ENCODE measurements at regions not wholly inside any gene's neighbourhood (a gene's known extent, or its start where the extent isn't known, plus 50 kb on each side); places are given as distances from the start of the nearest gene placed in this dataset.
"Not testable (repeated sequence)": the region's sequence is repeated elsewhere in the genome, so short reads cannot be mapped to it uniquely, and the experiment has no call there.

- no peak for DNase-seq (ENCODE audit: low spot score)
- peak; percentile 69 for ATAC-seq
- intact Hi-C loops (cut with DNase I): no loop called here
These were observed 132.0 kb upstream of the CCND2 start for GRCh38 chr12:4141348-4142270.

GRCh38 chr12:4140581-4141301 is 132.8 kb upstream of the CCND2 start:
- intact Hi-C loops (cut with DNase I): no loop called here
- ATAC-seq: no peak
- no peak for DNase-seq (ENCODE audit: low spot score)

- no peak for DNase-seq (ENCODE audit: low spot score)
- no peak for ATAC-seq
- intact Hi-C loops (cut with DNase I): no loop called here
These were observed 134.4 kb upstream of the CCND2 start for GRCh38 chr12:4139191-4139590.

DNA sequence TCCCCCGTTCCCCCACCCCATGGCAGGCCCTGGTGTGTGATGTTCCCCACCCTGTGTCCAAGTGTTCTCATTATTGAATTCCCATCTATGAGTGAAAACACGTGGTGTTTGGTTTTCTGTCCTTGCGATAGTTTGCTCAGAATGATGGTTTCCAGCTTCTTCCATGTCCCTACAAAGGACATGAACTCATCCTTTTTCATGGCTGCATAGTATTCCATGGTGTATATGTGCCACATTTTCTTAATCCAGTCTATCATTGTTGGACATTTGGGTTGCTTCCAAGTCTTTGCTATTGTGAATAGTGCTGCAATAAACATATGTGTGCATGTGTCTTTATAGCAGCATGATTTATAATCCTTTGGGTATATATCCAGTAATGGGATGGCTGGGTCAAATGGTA is 135.0 kb upstream of the CCND2 start:
- ATAC-seq; DNase-seq (ENCODE audit: low spot score); intact Hi-C loops (cut with DNase I): not testable (repeated sequence)

- DNase-seq (ENCODE audit: low spot score): no peak
- ATAC-seq: no peak
- intact Hi-C loops (cut with DNase I): no loop called here
These were observed 135.5 kb upstream of the CCND2 start for GRCh38 chr12:4138051-4138450.

DNA sequence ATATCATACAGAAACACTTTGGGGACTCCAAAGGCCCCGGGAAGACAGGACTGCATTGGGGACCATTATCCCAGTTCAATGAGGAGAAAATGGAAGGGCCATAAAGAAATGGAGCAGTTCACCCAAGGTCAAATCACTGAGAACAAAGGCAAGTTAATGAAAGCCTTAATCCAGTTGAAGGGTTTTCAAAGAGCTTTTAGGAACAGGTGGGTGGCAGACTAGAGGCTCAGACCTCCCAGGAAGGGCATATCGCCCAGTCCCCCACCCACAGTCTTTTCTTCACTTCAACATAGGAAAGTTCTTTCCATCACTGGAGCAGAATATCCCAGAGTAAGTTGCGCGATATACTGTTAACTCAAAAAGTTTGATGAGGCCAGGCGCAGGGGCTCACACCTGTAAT is 136.1 kb upstream of the CCND2 start:
- intact Hi-C loops (cut with DNase I): no loop called here
- DNase-seq (ENCODE audit: low spot score) (no peak), ATAC-seq (no peak)

GRCh38 chr12:4137015-4137414 is 136.5 kb upstream of the CCND2 start:
- ATAC-seq (no peak), DNase-seq (ENCODE audit: low spot score) (no peak)
- intact Hi-C loops (cut with DNase I): no loop called here

DNA sequence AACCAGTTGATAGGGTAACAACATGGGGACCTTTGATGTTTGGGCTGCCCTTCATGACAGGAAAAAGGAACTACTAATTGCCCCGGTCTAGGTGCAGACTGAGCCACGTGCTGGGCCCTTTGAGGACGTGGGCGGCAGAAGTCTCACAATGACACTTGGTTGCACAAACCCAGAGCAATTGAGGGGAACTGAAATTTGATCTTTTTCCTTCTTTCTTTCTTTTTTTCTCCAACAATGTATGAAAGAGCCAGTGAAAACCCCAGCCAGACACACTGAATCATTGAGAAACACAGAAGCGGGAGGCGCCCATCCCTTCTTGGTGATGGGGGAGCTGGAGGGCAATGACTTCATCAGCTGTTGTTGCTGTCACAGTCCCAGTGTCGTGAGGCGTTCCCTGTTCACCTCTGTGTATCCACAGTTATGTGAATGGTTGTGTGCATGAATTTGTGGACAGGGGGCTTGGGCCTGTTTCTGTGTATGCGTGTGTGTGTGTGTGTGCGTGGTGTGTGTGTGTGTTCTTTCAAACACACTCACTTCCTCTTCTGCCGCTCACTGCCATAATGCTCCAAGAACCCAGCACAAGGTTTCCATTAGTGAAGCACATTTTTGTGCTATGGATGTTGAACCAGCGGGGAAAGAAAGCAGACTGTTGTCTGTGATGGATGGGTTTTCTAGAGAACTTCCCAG is 137.5 kb upstream of the CCND2 start:
- intact Hi-C loops (cut with DNase I): no loop called here
- peak; percentile 76 for ATAC-seq
- DNase-seq (ENCODE audit: low spot score): no peak

DNA sequence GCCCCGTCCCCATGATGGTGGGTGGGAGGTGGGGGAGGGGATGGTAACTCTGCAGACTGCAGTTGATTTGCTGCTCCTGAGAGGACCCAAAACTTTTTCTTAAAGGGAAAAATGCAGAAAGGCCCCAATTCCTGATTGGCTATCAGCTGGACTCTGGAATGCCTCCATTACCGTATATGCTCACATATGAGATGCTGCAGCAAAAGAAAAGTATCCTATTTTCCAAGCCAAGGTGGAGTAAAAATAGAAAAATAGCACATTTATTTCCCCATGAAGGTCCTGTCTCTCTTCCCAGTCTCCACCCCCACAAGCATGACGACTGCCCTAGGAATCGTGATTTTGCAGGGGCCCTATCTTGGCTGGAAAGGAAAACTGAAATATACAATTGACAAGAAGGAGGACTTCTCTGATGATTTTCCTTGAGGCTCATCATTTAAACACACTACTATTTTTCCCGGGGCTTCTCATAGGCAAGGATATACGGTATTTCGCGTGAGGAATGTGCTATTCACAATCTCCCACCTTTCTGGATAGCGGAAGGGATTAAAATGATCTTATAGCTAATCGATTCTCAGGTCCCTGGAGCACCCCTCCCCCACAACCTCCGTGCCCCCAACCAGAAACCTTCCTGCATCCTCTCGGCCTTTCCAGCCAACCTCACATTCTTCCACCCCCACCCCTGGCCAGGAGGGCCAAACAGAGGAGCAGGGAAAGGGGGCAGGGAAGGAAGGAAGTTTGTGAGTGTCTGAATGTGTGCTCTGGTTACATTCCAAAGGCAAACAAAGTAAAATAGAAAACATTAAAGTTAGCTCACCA is 138.9 kb upstream of the CCND2 start:
- intact Hi-C loops (cut with DNase I): no loop called here
- ATAC-seq (no peak), DNase-seq (ENCODE audit: low spot score) (no peak)

- intact Hi-C loops (cut with DNase I): no loop called here
- DNase-seq (ENCODE audit: low spot score) (no peak), ATAC-seq (peak; percentile 64)
These were observed 139.7 kb upstream of the CCND2 start for GRCh38 chr12:4133636-4134447.

DNA sequence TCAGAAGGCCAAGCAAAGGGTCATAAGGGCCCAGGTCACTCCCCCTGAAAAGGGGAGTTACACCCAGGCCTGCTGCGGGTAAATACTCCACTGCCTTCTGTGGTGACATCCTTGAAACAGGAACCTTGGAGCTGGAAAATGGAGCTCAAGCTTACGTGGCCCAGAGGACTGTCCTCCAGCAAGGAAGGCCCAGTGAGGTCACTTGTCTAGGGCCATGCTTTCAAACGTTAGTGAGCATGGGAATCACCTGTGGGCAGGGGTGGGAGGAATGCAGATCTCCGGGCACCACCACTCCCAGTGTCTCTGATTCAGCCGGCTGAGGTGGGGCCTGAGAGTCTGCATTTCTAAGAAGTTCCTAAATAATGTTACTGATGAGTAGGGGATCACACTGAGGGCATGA is 140.5 kb upstream of the CCND2 start:
- DNase-seq (ENCODE audit: low spot score): no peak

DNA sequence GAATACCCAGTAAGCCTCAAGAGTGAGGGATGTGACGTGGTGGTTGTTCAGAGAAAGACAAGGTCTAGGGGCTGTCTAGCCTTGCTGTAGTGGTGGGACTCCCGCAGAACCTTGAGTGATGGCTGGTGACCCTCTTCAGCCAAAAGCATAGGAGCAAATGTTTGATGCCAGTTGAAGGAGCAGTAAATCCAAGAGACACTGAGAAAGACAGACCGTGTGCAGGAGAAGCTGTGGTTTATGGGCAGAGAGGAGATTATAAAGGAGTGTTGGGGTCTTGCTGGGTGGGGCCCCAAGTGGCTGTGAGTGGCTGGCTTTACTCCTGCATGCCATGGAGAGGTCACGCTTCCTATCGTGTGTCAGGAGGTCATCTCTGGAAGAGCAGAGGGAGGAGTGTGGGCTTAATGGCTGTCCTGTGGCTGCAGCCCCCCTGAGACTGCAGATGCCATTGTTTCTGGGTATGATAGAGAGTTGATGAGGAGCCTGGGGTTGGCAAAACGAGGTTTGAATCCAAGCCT is 152.0 kb upstream of the CCND2 start:
- intact Hi-C loops (cut with DNase I): no loop called here
- DNase-seq (ENCODE audit: low spot score) (no peak), ATAC-seq (no peak)

More for the DNA sequence above, 140.5 kb upstream of the CCND2 start:
- intact Hi-C loops (cut with DNase I): no loop called here
- no peak for ATAC-seq

DNA sequence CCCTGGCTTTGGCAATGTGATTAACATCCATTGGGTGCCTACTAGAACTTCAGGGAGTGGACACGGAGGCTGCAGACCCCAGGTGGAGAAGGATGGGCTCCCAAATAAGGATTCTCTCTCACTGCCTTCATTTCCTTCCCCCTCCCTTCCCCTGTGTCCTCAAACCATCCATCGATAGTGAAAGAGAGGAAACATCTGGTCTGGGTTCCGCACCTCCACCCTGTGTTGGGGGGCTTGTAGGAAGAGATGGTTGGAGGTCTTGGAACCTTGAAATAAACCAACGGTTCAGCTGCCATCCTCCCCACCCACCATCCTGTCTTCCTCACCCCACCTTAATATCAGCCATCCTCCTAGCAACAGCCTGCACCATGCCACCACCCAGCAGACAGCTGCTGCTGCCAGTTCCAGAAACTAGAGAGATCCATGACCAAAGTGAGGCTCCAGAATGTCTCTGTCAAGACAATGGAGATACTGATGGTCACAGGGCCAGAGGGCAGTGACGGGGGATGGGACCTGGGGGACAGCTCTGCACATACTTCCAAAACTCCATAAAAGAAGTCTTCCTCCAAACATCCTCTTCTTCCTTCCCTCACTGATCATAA is 153.1 kb upstream of the CCND2 start:
- ATAC-seq (no peak), DNase-seq (ENCODE audit: low spot score) (no peak)
- intact Hi-C loops (cut with DNase I): no loop called here

- ATAC-seq (no peak), DNase-seq (ENCODE audit: low spot score) (no peak)
- intact Hi-C loops (cut with DNase I): no loop called here
These were observed 154.3 kb upstream of the CCND2 start for GRCh38 chr12:4119157-4119761.

DNA sequence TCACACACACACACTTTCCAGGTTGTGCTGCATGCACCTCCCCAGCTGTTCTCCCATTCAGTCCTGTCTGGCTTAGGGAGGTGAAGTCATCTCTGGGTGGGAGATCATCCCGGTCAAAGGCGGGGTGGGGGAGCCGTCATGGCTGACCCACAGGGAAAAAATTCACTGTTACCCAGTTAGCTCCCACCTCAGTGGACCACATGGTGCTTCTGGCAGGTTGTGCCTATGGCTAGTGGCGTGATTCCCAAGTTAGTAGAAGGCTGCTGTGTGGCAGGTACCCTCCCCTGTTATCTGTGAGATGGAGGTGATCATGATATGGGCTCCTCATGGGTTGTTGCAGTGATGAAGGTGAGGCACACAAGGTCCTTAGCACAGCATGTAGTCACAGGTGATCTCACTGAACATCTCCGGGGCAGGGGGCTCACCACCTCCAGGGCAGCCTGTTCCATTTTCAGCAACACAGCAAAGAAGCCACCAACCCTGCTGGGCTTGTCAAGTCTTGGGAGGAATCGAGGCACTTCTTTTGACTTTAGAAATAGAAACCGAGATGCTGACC is 154.9 kb upstream of the CCND2 start:
- DNase-seq (ENCODE audit: low spot score): no peak
- ATAC-seq: peak; percentile 32
- intact Hi-C loops (cut with DNase I): no loop called here

- peak; percentile 70 for DNase-seq (ENCODE audit: low spot score)
- peak; percentile 85 for ATAC-seq
- intact Hi-C loops (cut with DNase I): no loop called here
These were observed 155.5 kb upstream of the CCND2 start for GRCh38 chr12:4118017-4118510.
